ENCODE measurements at regions not wholly inside any gene's neighbourhood (a gene's known extent, or its start where the extent isn't known, plus 50 kb on each side); places are given as distances from the start of the nearest gene placed in this dataset.

DNA sequence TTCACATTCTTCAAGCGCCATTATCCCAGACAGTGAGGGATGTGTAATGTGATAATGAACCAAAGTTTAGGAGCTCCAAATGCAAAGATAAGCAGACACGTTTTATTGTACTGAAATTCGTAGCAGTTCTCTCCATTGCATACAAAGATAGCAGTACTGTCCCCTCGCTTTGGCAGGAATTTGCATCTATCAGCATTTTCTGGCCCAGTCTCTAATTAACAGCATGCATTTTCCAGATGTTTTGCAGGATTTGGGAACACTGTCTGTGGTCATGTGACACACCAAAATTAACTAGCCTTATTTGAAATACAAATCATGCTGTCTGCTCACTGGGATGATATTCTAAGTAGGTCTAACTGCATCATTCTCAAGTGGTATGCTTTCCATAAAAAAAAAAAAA is 235.9 kb upstream of the TRPM3 start:
- TF ChIP-seq CTCF (conservative IDR thresholded peaks at IDR 0.05) (no peak), ZFX (IDR thresholded peaks at IDR 0.05) (no peak)
